ENCODE measurements at regions not wholly inside any gene's neighbourhood (a gene's known extent, or its start where the extent isn't known, plus 50 kb on each side); places are given as distances from the start of the nearest gene placed in this dataset.

- no peak overlapping the region for H3K4me3 Mint-ChIP-seq
- peaks cover 8% of the 10 kb centered on the region for H3K27me3 Mint-ChIP-seq
- H3K27ac Mint-ChIP-seq, result no peak overlapping the region
- no peaks in the 10 kb centered on the region for H3K9me3 Mint-ChIP-seq
- no peaks in the 10 kb centered on the region for H3K4me1 Mint-ChIP-seq
- peak; percentile 34 to 40 for DNase-seq
- ATAC-seq, result peak; percentile 68
Measured at GRCh38 chr18:11553098-11553940, 56.1 kb upstream of the SLC35G4 start.

- peaks cover 0 to 9% of the 10 kb centered on the region in 2 donors for H3K9me3 Mint-ChIP-seq
- H3K4me3 Mint-ChIP-seq, result no peak overlapping the region
- no peak overlapping the region for H3K27ac Mint-ChIP-seq
- no peak for DNase-seq
- no peaks in the 10 kb centered on the region for H3K4me1 Mint-ChIP-seq
- H3K27me3 Mint-ChIP-seq, result peaks cover 8% of the 10 kb centered on the region
- no peak for ATAC-seq
Measured at GRCh38 chr18:11548916-11549551, 60.4 kb upstream of the SLC35G4 start.

- ATAC-seq (no peak), DNase-seq (no peak)
- Mint-ChIP-seq H3K27me3 (peaks cover 4% of the 10 kb centered on the region), H3K4me3 (no peak overlapping the region), H3K9me3 (peaks cover 0 to 9% of the 10 kb centered on the region in 2 donors), H3K27ac (no peak overlapping the region), H3K4me1 (no peaks in the 10 kb centered on the region)
Measured at GRCh38 chr18:11548396-11548795, 61.0 kb upstream of the SLC35G4 start.

GRCh38 chr18:11544060-11544633, 65.2 kb upstream of the SLC35G4 start:
- no peak for ATAC-seq
- DNase-seq, result no peak
- H3K27ac Mint-ChIP-seq, result no peak overlapping the region
- H3K4me3 Mint-ChIP-seq, result no peak overlapping the region
- peaks cover 0 to 9% of the 10 kb centered on the region in 2 donors for H3K9me3 Mint-ChIP-seq
- H3K27me3 Mint-ChIP-seq, result no peaks in the 10 kb centered on the region
- no peaks in the 10 kb centered on the region for H3K4me1 Mint-ChIP-seq

GRCh38 chr18:11541179-11541578, 68.2 kb upstream of the SLC35G4 start:
- DNase-seq (no peak), ATAC-seq (no peak)
- Mint-ChIP-seq H3K27me3 (no peaks in the 10 kb centered on the region), H3K4me1 (no peaks in the 10 kb centered on the region), H3K9me3 (peaks cover 0 to 9% of the 10 kb centered on the region in 2 donors), H3K4me3 (no peak overlapping the region), H3K27ac (no peak overlapping the region)

- no peak for DNase-seq
- no peaks in the 10 kb centered on the region for H3K4me1 Mint-ChIP-seq
- no peaks in the 10 kb centered on the region for H3K27me3 Mint-ChIP-seq
- no peak for ATAC-seq
- H3K27ac Mint-ChIP-seq, result no peak overlapping the region
- peaks cover 0 to 7% of the 10 kb centered on the region in 2 donors for H3K9me3 Mint-ChIP-seq
- H3K4me3 Mint-ChIP-seq, result no peak overlapping the region
Measured at GRCh38 chr18:11533942-11534496, 75.4 kb upstream of the SLC35G4 start.

- H3K9me3 Mint-ChIP-seq, result peaks cover 0 to 7% of the 10 kb centered on the region in 2 donors
- no peak overlapping the region for H3K27ac Mint-ChIP-seq
- no peak overlapping the region for H3K4me3 Mint-ChIP-seq
- H3K4me1 Mint-ChIP-seq, result no peaks in the 10 kb centered on the region
- no peaks in the 10 kb centered on the region for H3K27me3 Mint-ChIP-seq
- ATAC-seq (no peak), DNase-seq (no peak)
Measured at GRCh38 chr18:11533513-11533890, 75.9 kb upstream of the SLC35G4 start.

GRCh38 chr18:11532758-11533512, 76.5 kb upstream of the SLC35G4 start:
- peaks cover 0 to 7% of the 10 kb centered on the region in 2 donors for H3K9me3 Mint-ChIP-seq
- no peaks in the 10 kb centered on the region for H3K27me3 Mint-ChIP-seq
- peak; percentile 23 for ATAC-seq
- no peak for DNase-seq
- H3K4me1 Mint-ChIP-seq, result no peaks in the 10 kb centered on the region
- H3K4me3 Mint-ChIP-seq, result no peak overlapping the region
- H3K27ac Mint-ChIP-seq, result no peak overlapping the region

- peaks cover 0 to 7% of the 10 kb centered on the region in 2 donors for H3K9me3 Mint-ChIP-seq
- no peaks in the 10 kb centered on the region for H3K4me1 Mint-ChIP-seq
- H3K27me3 Mint-ChIP-seq, result no peaks in the 10 kb centered on the region
- no peak overlapping the region for H3K27ac Mint-ChIP-seq
- no peak for DNase-seq
- no peak overlapping the region for H3K4me3 Mint-ChIP-seq
- ATAC-seq, result no peak
Measured at GRCh38 chr18:11529081-11529480, 80.3 kb upstream of the SLC35G4 start.

GRCh38 chr18:11526675-11527074, 82.7 kb upstream of the SLC35G4 start:
- ATAC-seq (no peak), DNase-seq (no peak)
- peaks cover 9% of the 10 kb centered on the region for H3K27me3 Mint-ChIP-seq
- H3K27ac Mint-ChIP-seq, result no peak overlapping the region
- no peaks in the 10 kb centered on the region for H3K4me1 Mint-ChIP-seq
- no peaks in the 10 kb centered on the region for H3K9me3 Mint-ChIP-seq
- no peak overlapping the region for H3K4me3 Mint-ChIP-seq

GRCh38 chr18:11523804-11524203, 85.6 kb upstream of the SLC35G4 start:
- H3K27me3 Mint-ChIP-seq, result peaks cover 9% of the 10 kb centered on the region
- no peak overlapping the region for H3K27ac Mint-ChIP-seq
- no peak for DNase-seq
- H3K9me3 Mint-ChIP-seq, result no peaks in the 10 kb centered on the region
- no peak overlapping the region for H3K4me3 Mint-ChIP-seq
- H3K4me1 Mint-ChIP-seq, result no peaks in the 10 kb centered on the region
- ATAC-seq, result no peak

- no peaks in the 10 kb centered on the region for H3K4me1 Mint-ChIP-seq
- no peak overlapping the region for H3K27ac Mint-ChIP-seq
- no peak for ATAC-seq
- peaks cover 9% of the 10 kb centered on the region for H3K27me3 Mint-ChIP-seq
- H3K4me3 Mint-ChIP-seq, result no peak overlapping the region
- no peak for DNase-seq
- H3K9me3 Mint-ChIP-seq, result no peaks in the 10 kb centered on the region
Measured at GRCh38 chr18:11522992-11523391, 86.4 kb upstream of the SLC35G4 start.

GRCh38 chr18:11521853-11522252, 87.5 kb upstream of the SLC35G4 start:
- DNase-seq (no peak), ATAC-seq (no peak)
- Mint-ChIP-seq H3K4me3 (no peak overlapping the region), H3K27me3 (peaks cover 9% of the 10 kb centered on the region), H3K4me1 (no peaks in the 10 kb centered on the region), H3K9me3 (no peaks in the 10 kb centered on the region), H3K27ac (peak overlapping the region in 1 of 2 donors; percentile 95)

- Mint-ChIP-seq H3K27ac (peak overlapping the region in 1 of 2 donors; percentile 65), H3K9me3 (no peaks in the 10 kb centered on the region), H3K4me1 (no peaks in the 10 kb centered on the region), H3K4me3 (no peak overlapping the region), H3K27me3 (peaks cover 9% of the 10 kb centered on the region)
- DNase-seq (no peak), ATAC-seq (no peak)
Measured at GRCh38 chr18:11520536-11520935, 88.9 kb upstream of the SLC35G4 start.
